ENCODE measurements at regions not wholly inside any gene's neighbourhood (a gene's known extent, or its start where the extent isn't known, plus 50 kb on each side); places are given as distances from the start of the nearest gene placed in this dataset.

DNA sequence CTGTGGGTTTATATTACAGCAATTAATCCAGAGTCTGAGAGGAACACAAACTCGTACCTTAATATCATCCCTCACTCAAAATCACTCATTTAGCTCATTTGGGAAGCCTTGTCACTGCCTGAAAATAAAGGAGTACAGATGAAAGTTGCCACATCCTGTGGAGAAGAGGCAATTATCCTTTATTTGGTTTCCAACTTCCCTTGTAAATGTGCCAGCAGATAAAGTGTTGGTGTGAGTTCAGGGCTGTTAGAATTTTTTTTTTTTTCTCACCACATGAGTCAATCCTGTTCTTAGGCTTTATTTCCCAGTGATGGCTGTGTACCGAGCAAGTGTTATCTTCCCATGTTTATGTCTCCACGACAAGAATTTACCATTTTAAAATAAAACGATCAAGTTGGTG lies 99.0 kb upstream of the SMIM30 start:
- TF ChIP-seq, protein P1, sequence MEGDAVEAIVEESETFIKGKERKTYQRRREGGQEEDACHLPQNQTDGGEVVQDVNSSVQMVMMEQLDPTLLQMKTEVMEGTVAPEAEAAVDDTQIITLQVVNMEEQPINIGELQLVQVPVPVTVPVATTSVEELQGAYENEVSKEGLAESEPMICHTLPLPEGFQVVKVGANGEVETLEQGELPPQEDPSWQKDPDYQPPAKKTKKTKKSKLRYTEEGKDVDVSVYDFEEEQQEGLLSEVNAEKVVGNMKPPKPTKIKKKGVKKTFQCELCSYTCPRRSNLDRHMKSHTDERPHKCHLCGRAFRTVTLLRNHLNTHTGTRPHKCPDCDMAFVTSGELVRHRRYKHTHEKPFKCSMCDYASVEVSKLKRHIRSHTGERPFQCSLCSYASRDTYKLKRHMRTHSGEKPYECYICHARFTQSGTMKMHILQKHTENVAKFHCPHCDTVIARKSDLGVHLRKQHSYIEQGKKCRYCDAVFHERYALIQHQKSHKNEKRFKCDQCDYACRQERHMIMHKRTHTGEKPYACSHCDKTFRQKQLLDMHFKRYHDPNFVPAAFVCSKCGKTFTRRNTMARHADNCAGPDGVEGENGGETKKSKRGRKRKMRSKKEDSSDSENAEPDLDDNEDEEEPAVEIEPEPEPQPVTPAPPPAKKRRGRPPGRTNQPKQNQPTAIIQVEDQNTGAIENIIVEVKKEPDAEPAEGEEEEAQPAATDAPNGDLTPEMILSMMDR (IDR thresholded peaks at IDR 0.05): no peak
- TF ChIP-seq EP300 (IDR thresholded peaks at IDR 0.05): no peak
